HG02623 (cell line): ENCODE measurements at regions not wholly inside any gene's neighbourhood (a gene's known extent, or its start where the extent isn't known, plus 50 kb on each side); places are given as distances from the start of the nearest gene placed in this dataset.

Experiments
- ATAC-seq: cut with Tn5 transposase; IDR thresholded peaks from one replicate; pipeline ENCODE4 v1.9.1; 2021; ENCODE audit warnings: moderate library complexity; ENCODE audit not compliant: unreplicated experiment

DNA sequence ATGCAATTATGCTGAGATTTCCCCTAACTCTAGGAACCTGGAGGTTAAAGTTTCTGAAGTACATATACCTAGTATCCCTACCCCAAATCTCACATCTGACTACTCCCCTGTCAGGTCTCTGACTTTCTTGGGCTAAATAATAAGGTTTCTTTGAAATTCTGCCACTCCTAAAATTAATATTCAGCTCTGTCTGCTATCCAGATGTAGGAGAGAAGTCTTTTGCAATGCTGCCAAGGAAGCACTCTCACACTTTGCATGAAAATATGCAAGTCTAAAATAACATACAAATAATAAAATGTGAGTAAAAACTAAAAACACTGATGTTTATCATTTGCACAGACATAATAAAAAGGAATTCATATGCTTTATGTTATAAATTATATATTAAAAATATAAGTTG is 196.9 kb upstream of the LRFN5 start:
- ATAC-seq = no peak

DNA sequence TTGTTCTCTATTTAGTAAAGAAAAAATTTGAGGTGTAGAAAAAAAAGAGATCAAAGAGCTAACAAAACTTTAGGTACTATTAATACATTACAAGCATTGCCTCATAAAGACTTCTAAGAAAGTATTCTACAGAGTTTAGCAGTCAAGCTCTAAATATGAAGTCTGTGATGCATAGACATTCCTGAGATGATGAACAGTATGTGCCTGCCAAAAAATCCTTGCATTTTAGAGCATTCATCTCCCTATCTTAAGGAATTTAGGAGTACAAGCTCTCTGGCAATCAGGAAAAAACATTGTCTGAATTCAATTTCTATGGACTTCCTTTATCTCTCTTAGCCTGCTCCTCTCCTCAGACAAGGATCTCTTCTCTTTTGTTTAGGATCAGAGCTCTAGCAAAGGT is 202.6 kb upstream of the LRFN5 start:
- ATAC-seq = no peak

- ATAC-seq = no peak
These were observed 203.3 kb upstream of the LRFN5 start for GRCh38 chr14:41403360-41403759.

DNA sequence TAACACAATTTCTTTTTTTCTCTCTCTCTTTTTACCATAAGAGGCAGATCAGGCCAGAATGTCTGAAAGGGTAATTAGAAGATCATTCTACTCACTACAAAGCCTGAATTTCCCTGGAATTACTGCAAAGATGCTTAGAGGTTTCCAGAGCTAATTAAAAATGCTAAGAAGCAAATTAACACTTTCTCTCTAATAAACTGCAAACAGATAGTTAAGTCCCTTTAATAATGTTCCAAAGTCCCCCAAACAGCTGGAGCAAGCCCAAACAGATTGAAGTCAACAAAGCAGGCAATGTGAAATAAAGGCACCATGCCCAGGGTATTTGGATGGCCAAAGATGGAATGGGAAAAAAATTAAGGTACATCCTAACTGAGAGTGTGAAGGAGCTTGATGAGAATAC is 208.8 kb upstream of the LRFN5 start:
- ATAC-seq = no peak

- ATAC-seq = no peak
These were observed 213.2 kb upstream of the LRFN5 start for GRCh38 chr14:41393512-41393911.

- no peak for ATAC-seq
These were observed 214.4 kb upstream of the LRFN5 start for GRCh38 chr14:41392226-41392625.

DNA sequence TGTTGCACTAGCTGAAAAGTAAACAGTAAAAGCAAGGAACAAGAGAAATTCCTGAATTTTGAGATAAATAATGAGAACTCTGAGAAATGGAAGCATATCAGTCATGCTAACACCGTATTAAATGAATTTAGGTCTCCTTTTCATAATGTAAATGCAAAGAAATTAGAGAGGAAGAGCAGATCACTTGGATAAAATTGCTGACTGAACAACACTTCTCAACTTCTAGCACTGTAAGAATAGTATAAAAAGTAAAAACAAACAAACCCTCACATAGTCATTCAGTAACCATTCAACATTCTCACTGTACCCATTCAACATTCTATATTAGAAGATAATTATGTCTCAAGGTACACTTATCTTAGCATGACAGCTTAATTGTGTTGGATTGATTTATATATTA is 217.3 kb upstream of the LRFN5 start:
- ATAC-seq = no peak

DNA sequence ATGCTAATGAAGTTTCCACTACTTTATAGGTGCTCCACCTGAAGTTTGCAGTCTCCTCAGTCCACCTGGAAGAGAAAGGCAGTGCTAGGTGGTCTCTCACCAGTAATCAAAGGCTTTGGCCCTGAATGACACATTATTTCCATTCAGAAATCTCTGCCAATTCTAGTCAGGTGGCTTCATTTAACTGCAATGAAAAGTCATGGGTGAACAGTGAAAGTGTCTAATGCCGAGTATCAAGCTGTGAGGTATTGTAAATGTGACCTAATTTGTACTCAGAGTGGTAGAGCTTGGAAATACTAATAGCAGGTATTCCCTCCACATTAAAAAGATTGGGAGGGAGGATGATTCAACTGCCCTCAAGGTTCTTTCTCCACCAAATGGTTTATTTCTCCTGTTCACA is 220.9 kb upstream of the LRFN5 start:
- ATAC-seq = no peak

DNA sequence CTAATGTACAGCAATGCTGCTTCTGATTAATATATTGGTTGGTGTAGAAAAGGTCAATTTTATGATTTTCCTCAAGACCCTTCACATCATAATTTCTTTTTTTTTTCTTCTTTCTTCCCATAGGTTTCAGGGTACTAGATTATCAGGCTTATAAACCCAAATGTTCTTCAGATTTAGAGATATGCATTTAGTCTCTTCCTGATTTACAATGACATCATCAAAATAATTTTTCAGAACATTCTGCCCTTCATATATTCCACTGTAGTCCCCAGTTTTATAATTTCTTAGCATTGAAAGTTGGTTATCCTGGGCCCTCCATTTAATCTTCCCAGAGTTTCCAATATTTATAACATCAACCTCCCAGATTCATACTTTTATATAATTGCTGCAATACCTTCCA is 226.7 kb upstream of the LRFN5 start:
- no peak for ATAC-seq

- ATAC-seq = no peak
These were observed 228.2 kb upstream of the LRFN5 start for GRCh38 chr14:41378526-41378925.

- no peak for ATAC-seq
These were observed 228.7 kb upstream of the LRFN5 start for GRCh38 chr14:41377932-41378331.

GRCh38 chr14:41374092-41374491 is 232.6 kb upstream of the LRFN5 start:
- ATAC-seq = no peak

DNA sequence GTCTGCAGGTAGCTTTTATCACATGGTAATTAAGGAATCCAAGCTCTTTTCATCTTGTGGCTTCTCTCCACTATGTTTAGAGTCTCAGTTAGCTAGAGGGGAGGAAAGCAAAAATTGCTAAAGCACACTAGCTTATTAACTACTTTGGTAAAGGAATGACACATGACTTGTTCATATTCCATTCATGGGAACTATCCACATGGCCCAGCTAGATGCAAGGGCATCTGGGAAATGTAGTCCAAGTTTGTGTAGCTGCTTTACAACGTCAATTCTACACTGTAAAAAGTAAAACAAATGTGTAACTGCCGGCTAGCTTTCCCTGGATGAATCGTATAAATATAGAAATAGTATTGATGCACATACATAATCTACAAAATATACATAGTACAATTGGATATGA is 244.5 kb upstream of the LRFN5 start:
- ATAC-seq = no peak

DNA sequence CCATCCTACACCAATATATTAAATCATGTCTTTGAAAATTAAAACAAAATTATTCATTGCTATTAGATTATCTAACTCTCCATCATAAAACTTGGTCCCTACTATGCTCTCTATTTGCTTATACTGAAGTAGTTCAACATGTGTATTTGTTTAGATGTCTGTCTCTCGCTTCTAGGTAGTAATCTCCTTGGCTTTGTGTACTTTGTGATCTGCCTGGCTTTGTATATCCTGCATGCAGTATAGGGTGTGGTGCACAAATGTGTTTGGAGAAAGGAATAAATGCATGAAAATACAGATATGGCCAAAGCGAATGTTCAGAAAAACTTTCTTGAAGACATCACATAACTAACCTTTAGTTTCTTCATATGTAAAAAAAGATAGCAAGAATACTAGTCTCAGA is 246.6 kb upstream of the LRFN5 start:
- ATAC-seq = no peak

- ATAC-seq = no peak
These were observed 250.8 kb upstream of the LRFN5 start for GRCh38 chr14:41355866-41356265.

DNA sequence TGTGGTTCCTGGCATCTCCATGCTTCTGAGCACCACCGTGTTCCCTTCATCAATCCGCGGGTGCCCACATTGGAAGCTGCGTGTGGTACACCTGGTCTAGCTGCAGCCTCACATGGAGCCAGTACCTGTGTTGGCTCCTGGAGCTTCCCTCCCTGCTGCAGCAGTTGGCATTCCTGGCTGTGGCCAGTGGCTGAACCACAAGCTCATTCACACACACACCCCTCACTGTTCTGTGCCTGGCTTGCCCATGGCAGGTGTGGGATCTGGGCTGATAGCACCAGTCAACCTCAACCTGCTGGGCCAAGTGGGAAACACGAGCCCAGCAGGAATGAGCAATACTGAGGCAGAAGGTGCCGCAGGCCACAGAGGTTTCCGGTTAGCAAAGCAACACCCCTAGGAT is 256.2 kb upstream of the LRFN5 start:
- ATAC-seq = no peak

DNA sequence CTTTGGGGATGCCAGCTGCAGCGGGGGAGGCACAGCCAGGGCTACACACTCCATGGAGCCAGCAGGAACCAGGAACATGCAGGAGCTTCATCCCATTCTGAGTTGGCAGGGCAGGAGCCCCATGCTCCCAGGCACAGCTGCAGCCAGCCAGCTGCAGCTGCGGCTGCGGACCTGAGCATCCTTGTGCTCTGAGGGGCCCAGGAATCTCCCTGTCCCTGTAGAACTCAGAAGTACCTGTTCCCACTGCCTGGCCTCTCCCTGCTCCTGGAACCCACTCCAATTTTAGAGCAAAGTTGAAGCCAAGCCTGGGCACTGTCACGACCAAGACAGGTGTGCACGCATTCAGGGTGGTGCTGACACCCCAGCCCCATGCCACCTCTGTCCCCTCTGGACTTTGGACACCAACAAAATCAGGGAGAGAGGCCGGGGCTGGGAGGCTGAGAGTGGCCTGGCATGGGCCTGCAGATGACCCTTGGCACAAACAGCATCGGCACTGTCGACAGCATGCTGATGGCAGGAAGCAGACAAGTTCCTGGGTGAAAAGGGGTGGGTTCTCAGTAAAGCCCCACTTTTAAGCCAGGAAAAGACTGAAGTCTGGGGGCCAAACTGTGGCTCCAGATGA is 257.3 kb upstream of the LRFN5 start:
- ATAC-seq = no peak

- ATAC-seq = no peak
These were observed 262.8 kb upstream of the LRFN5 start for GRCh38 chr14:41343857-41344256.

GRCh38 chr14:41313196-41313595 is 293.5 kb upstream of the LRFN5 start:
- no peak for ATAC-seq

GRCh38 chr14:41303506-41303905 is 303.2 kb upstream of the LRFN5 start:
- no peak for ATAC-seq

DNA sequence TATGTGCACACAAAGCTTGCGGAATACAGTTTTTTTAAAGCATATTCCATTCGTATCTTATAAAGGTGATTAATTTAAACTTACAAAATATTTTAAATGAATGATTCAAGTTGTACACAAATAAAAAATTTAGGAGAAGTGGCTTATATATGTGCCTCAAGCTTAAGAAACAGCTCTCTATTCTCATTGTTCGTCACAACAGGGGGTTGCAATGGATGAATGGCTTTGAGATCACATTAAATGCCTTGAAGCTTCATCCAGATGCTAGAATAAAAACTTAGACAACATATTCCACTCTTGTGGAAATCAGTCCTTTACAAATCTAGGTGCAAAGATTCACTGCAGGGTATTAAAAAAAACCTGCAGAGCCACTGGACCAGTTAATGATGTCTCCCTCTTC is 303.9 kb upstream of the LRFN5 start:
- no peak for ATAC-seq

DNA sequence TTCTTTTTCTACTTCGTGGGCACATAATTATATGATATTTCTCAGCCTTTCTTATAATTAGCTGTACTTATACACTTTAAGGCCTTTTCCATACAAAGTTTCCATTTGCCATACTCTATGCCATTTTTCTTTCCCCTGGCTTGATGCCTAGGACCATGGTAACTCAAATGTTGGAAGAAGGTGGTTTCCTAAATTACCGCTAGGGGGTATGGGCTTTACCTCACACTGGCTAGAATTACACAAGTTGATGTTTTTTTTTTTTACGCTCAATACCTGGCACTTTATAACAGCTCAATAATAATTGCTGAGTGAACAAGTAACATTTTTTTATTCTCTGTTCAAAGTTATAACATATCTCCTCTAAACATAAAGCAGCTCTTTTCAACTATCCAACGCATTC is 306.8 kb upstream of the LRFN5 start:
- ATAC-seq = no peak

DNA sequence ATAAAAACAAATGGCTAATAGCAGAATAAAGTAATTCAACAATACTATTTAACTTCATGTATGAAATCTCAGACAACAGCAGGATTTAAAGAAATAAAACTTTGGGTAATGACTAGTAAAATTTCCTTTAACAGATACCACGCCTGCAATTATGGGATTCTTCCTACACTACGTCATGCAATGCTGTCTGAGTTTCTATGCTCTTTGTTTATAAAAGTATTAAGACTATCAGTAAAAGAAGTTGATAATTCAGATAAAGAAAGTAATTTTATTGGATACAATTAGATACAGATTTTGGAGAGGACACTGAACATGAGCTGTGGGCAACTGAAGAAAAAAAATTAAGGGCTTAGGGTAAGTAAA is 308.4 kb upstream of the LRFN5 start:
- ATAC-seq = no peak
